Calu3 (cell line): ENCODE measurements at regions not wholly inside any gene's neighbourhood (a gene's known extent, or its start where the extent isn't known, plus 50 kb on each side); places are given as distances from the start of the nearest gene placed in this dataset.

Source experiments
- BruUV-seq: library from RNA; stranded (reverse); fragments of 400-500 nt; replicated peaks from 2 replicates; lab custom pipeline; 2021; lab: Mats Ljungman, UMichigan
- CTCF ChIA-PET: fragments of 300-600 bp; sonication (Branson Sonifier 250); formaldehyde crosslinking; loops from one replicate; lab custom pipeline; 2022; ENCODE audit warnings: antibody characterized with exemption; lab: Charles Lee
- DNase-seq: peaks from one replicate; pipeline ENCODE4 v3.0.0; 2022
- H3K27ac Mint-ChIP-seq: one replicate; pipeline ENCODE4 v1.8.0; 2022; ENCODE audit warnings: mixed read lengths; ENCODE audit not compliant: unreplicated experiment
- H3K27me3 Mint-ChIP-seq: one replicate; pipeline ENCODE4 v1.8.0; 2022; ENCODE audit warnings: mixed read lengths; ENCODE audit not compliant: unreplicated experiment
- H3K36me3 Mint-ChIP-seq: one replicate; pipeline ENCODE4 v1.8.0; 2022; ENCODE audit warnings: mild to moderate bottlenecking, moderate library complexity, mixed read lengths; ENCODE audit not compliant: insufficient read depth, unreplicated experiment
- H3K4me1 Mint-ChIP-seq: one replicate; pipeline ENCODE4 v1.8.0; 2022; ENCODE audit warnings: mild to moderate bottlenecking, low read depth, mixed read lengths; ENCODE audit not compliant: unreplicated experiment
- H3K4me3 Mint-ChIP-seq: one replicate; pipeline ENCODE4 v1.8.0; 2022; ENCODE audit warnings: mild to moderate bottlenecking, low read depth, moderate library complexity, mixed read lengths; ENCODE audit not compliant: unreplicated experiment
- H3K9me3 Mint-ChIP-seq: one replicate; pipeline ENCODE4 v1.8.0; 2022; ENCODE audit warnings: low read depth, mixed read lengths; ENCODE audit not compliant: unreplicated experiment
- CTCF ChIP-seq: fragments of 200-600 bp; IDR thresholded peaks from one replicate; pipeline ENCODE4 v1.8.0; 2022; ENCODE audit warnings: antibody characterized with exemption; ENCODE audit not compliant: unreplicated experiment
- intact Hi-C: fragments of 100-400 bp; cut with micrococcal nuclease; formaldehyde crosslinking; loops from one replicate; pipeline ENCODE4 v1.10.0; 2022; ENCODE audit not compliant: unreplicated experiment

GRCh38 chr17:72400863-72401262 is 280.0 kb downstream of the SOX9 start:
- Mint-ChIP-seq H3K4me3 (no peak overlapping the region), H3K36me3 (peaks cover 69% of the 10 kb centered on the region), H3K9me3 (peaks cover 4% of the 10 kb centered on the region), H3K4me1 (peaks cover 65% of the 10 kb centered on the region), H3K27me3 (no peaks in the 10 kb centered on the region), H3K27ac (peak overlapping the region; percentile 57)
- no peak for TF ChIP-seq CTCF
- BruUV-seq, result no TSS peak
- intact Hi-C loops, result no loop called here
- CTCF ChIA-PET, result no interaction called here
- no peak for DNase-seq

DNA sequence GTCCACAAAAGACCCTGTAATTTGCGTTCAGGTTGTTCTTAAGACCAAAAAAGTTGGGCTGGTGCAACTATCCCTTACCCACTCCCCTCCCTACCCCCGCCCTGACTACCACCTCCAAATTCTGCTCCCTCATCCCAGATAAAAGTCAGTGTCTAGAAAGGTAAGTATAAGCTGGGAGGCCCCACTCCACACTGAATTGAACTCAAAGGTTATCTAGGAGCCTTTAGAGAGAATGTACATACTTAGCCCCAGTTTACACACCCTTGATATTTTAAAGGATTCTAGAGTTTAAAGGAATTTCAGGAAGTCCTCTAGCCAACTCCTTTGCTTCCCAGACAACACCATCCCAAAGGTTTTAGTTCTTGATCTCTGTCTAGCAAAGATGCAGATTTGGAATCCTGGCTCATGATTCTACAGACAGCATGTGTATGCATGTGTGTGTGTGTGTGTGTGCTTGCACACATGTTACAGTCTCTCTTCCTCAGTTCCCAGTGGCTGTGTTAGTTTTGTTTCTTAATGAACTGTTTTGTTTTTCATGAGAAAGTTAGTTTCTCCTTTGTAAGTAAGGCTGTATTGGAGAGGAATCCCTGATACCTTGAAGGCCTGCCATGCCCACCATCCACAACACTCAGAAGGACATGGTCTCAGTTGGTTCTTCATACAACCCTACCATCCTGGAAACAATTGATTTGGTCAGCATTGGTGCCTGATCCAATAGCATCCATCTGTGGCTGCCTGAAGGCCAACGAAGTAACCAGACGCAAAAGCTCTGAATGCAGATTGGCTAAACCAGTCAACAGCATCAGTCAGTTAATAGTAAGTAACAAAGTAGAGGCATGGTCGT is 281.3 kb downstream of the SOX9 start:
- peaks cover 78% of the 10 kb centered on the region for H3K4me1 Mint-ChIP-seq
- peaks cover 4% of the 10 kb centered on the region for H3K9me3 Mint-ChIP-seq
- no TSS peak for BruUV-seq
- H3K36me3 Mint-ChIP-seq, result peaks cover 75% of the 10 kb centered on the region
- H3K27ac Mint-ChIP-seq, result peak overlapping the region; percentile 42
- no peak for TF ChIP-seq CTCF
- DNase-seq, result no peak
- no peak overlapping the region for H3K4me3 Mint-ChIP-seq
- H3K27me3 Mint-ChIP-seq, result no peaks in the 10 kb centered on the region
- intact Hi-C loops, result no loop called here
- CTCF ChIA-PET, result no interaction called here

GRCh38 chr17:72402727-72403210 is 281.9 kb downstream of the SOX9 start:
- BruUV-seq, result no TSS peak
- Mint-ChIP-seq H3K9me3 (peaks cover 2% of the 10 kb centered on the region), H3K27me3 (no peaks in the 10 kb centered on the region), H3K4me3 (no peak overlapping the region), H3K4me1 (peaks cover 79% of the 10 kb centered on the region), H3K36me3 (peaks cover 75% of the 10 kb centered on the region), H3K27ac (peak overlapping the region; percentile 88)
- CTCF ChIA-PET, result no interaction called here
- no peak for DNase-seq
- intact Hi-C loops, result no loop called here
- no peak for TF ChIP-seq CTCF

DNA sequence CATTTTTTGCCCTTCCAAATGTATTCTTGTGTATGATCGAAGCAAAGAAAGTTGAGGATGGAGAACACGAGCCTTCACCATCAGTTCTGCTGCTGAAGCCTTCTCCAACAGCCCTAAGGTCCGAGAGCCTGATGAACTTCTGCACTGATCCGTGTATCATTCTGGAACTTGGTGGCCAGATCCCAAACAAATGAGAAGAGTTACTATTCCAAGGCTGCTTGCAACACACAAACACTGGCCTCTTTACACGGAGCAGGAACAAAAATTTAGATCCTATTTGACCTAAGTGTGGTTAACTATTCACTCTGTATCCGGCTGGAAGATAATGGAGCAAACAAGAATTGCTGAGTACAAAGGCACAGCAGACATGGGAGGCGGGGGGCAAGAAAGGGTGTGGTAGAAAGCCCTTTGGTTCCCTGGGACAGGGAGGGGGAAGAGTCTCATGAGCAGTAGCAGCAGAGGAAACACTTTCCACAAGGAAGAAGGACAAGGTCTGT is 282.9 kb downstream of the SOX9 start:
- no peaks in the 10 kb centered on the region for H3K27me3 Mint-ChIP-seq
- TSS peak; percentile 27 for BruUV-seq
- intact Hi-C loops, result no loop called here
- peak overlapping the region; percentile 16 for H3K4me3 Mint-ChIP-seq
- H3K36me3 Mint-ChIP-seq, result peaks cover 80% of the 10 kb centered on the region
- no peaks in the 10 kb centered on the region for H3K9me3 Mint-ChIP-seq
- TF ChIP-seq CTCF, result no peak
- peak; percentile 59 for DNase-seq
- CTCF ChIA-PET, result interaction anchor here (1.4 kb wide), 1 partner anchor 11 kb away, joined by 3 read pairs; no protein-coding TSS in a partner anchor
- H3K27ac Mint-ChIP-seq, result peak overlapping the region; percentile 88
- H3K4me1 Mint-ChIP-seq, result peaks cover 84% of the 10 kb centered on the region
